SJCRH30 (cell line): ENCODE measurements at regions not wholly inside any gene's neighbourhood (a gene's known extent, or its start where the extent isn't known, plus 50 kb on each side); places are given as distances from the start of the nearest gene placed in this dataset.

Experiments
- DNase-seq, 2 experiments: peaks; one replicate each; pipeline ENCODE4 v3.0.0-alpha.2; 2015 to 2020
- H3K27ac ChIP-seq: fragments of 250-450 bp; sonication (Bioruptor Pico); 2 replicates; pipeline ENCODE4 v1.5.1; 2020; ENCODE audit warnings: mild to moderate bottlenecking, moderate library complexity
- H3K27me3 ChIP-seq: fragments of 250-450 bp; sonication (Bioruptor Pico); 2 replicates; pipeline ENCODE4 v1.5.1; 2020; ENCODE audit warnings: mild to moderate bottlenecking, moderate library complexity
- H3K36me3 ChIP-seq: fragments of 250-450 bp; sonication (Bioruptor Pico); 2 replicates; pipeline ENCODE4 v1.5.1; 2020; ENCODE audit warnings: mild to moderate bottlenecking, moderate library complexity
- H3K4me1 ChIP-seq: fragments of 250-450 bp; sonication (Bioruptor Pico); 2 replicates; pipeline ENCODE4 v1.5.1; 2020; ENCODE audit warnings: mild to moderate bottlenecking, moderate library complexity
- H3K4me3 ChIP-seq: fragments of 250-450 bp; sonication (Bioruptor Pico); 2 replicates; pipeline ENCODE4 v1.5.1; 2020; ENCODE audit warnings: mild to moderate bottlenecking, moderate library complexity
- H3K9me3 ChIP-seq: fragments of 250-450 bp; sonication (Bioruptor Pico); replicated peaks from 2 replicates; pipeline ENCODE4 v1.5.1; 2020; ENCODE audit warnings: mild to moderate bottlenecking, moderate library complexity

- no peaks in the 10 kb centered on the region for H3K36me3 ChIP-seq
- no peaks in the 10 kb centered on the region for H3K9me3 ChIP-seq
- DNase-seq, result no peak
- no peaks in the 10 kb centered on the region for H3K4me1 ChIP-seq
- no peak overlapping the region for H3K4me3 ChIP-seq
- H3K27me3 ChIP-seq, result no peaks in the 10 kb centered on the region
- no peak overlapping the region for H3K27ac ChIP-seq
Observed at GRCh38 chr16:9205661-9206060, 114.2 kb downstream of the HAPSTR1 start.

GRCh38 chr16:9206156-9206555, 114.7 kb downstream of the HAPSTR1 start:
- H3K27ac ChIP-seq, result no peak overlapping the region
- no peaks in the 10 kb centered on the region for H3K9me3 ChIP-seq
- H3K36me3 ChIP-seq, result no peaks in the 10 kb centered on the region
- no peak overlapping the region for H3K4me3 ChIP-seq
- DNase-seq, result no peak
- H3K27me3 ChIP-seq, result no peaks in the 10 kb centered on the region
- no peaks in the 10 kb centered on the region for H3K4me1 ChIP-seq

GRCh38 chr16:9212621-9213020, 121.2 kb downstream of the HAPSTR1 start:
- Histone ChIP-seq H3K27me3 (no peaks in the 10 kb centered on the region), H3K9me3 (no peaks in the 10 kb centered on the region), H3K4me3 (no peak overlapping the region), H3K27ac (no peak overlapping the region), H3K4me1 (no peaks in the 10 kb centered on the region), H3K36me3 (no peaks in the 10 kb centered on the region)
- no peak for DNase-seq

- Histone ChIP-seq H3K27me3 (no peaks in the 10 kb centered on the region), H3K4me3 (no peak overlapping the region), H3K9me3 (no peaks in the 10 kb centered on the region), H3K27ac (no peak overlapping the region), H3K4me1 (no peaks in the 10 kb centered on the region), H3K36me3 (no peaks in the 10 kb centered on the region)
- no peak for DNase-seq
Observed at GRCh38 chr16:9219813-9220212, 128.4 kb downstream of the HAPSTR1 start.

- no peaks in the 10 kb centered on the region for H3K27me3 ChIP-seq
- H3K4me1 ChIP-seq, result no peaks in the 10 kb centered on the region
- no peak overlapping the region for H3K27ac ChIP-seq
- no peak overlapping the region for H3K4me3 ChIP-seq
- H3K36me3 ChIP-seq, result no peaks in the 10 kb centered on the region
- H3K9me3 ChIP-seq, result no peaks in the 10 kb centered on the region
- peak; percentile 13 to 35 for DNase-seq
Observed at GRCh38 chr16:9225527-9226316, 134.3 kb downstream of the HAPSTR1 start.

- H3K9me3 ChIP-seq, result no peaks in the 10 kb centered on the region
- no peaks in the 10 kb centered on the region for H3K36me3 ChIP-seq
- no peaks in the 10 kb centered on the region for H3K4me1 ChIP-seq
- no peaks in the 10 kb centered on the region for H3K27me3 ChIP-seq
- H3K27ac ChIP-seq, result no peak overlapping the region
- no peak overlapping the region for H3K4me3 ChIP-seq
- no peak for DNase-seq
Observed at GRCh38 chr16:9226924-9227323, 135.5 kb downstream of the HAPSTR1 start.

GRCh38 chr16:9231039-9231438, 139.6 kb downstream of the HAPSTR1 start:
- no peaks in the 10 kb centered on the region for H3K9me3 ChIP-seq
- no peaks in the 10 kb centered on the region for H3K27me3 ChIP-seq
- no peak overlapping the region for H3K27ac ChIP-seq
- no peaks in the 10 kb centered on the region for H3K36me3 ChIP-seq
- H3K4me1 ChIP-seq, result no peaks in the 10 kb centered on the region
- DNase-seq, result no peak
- no peak overlapping the region for H3K4me3 ChIP-seq

GRCh38 chr16:9232102-9232770, 140.8 kb downstream of the HAPSTR1 start:
- no peak overlapping the region for H3K4me3 ChIP-seq
- no peaks in the 10 kb centered on the region for H3K36me3 ChIP-seq
- H3K9me3 ChIP-seq, result no peaks in the 10 kb centered on the region
- H3K27ac ChIP-seq, result no peak overlapping the region
- no peaks in the 10 kb centered on the region for H3K4me1 ChIP-seq
- H3K27me3 ChIP-seq, result no peaks in the 10 kb centered on the region
- no peak for DNase-seq

GRCh38 chr16:9235867-9236266, 144.4 kb downstream of the HAPSTR1 start:
- no peak overlapping the region for H3K27ac ChIP-seq
- no peaks in the 10 kb centered on the region for H3K4me1 ChIP-seq

GRCh38 chr16:9236319-9236718, 144.9 kb downstream of the HAPSTR1 start:
- Histone ChIP-seq H3K27ac (no peak overlapping the region), H3K9me3 (no peaks in the 10 kb centered on the region), H3K36me3 (no peaks in the 10 kb centered on the region), H3K27me3 (no peaks in the 10 kb centered on the region), H3K4me1 (no peaks in the 10 kb centered on the region), H3K4me3 (no peak overlapping the region)
- DNase-seq, result no peak

More at GRCh38 chr16:9235867-9236266, 144.4 kb downstream of the HAPSTR1 start:
- Histone ChIP-seq H3K9me3 (no peaks in the 10 kb centered on the region), H3K36me3 (no peaks in the 10 kb centered on the region), H3K4me3 (no peak overlapping the region), H3K27me3 (no peaks in the 10 kb centered on the region)
- no peak for DNase-seq

- no peaks in the 10 kb centered on the region for H3K9me3 ChIP-seq
Observed at GRCh38 chr16:9238346-9238745, 146.9 kb downstream of the HAPSTR1 start.

GRCh38 chr16:9241177-9241576, 149.7 kb downstream of the HAPSTR1 start:
- Histone ChIP-seq H3K4me3 (no peak overlapping the region), H3K36me3 (no peaks in the 10 kb centered on the region), H3K9me3 (no peaks in the 10 kb centered on the region), H3K27ac (no peak overlapping the region), H3K4me1 (no peaks in the 10 kb centered on the region), H3K27me3 (no peaks in the 10 kb centered on the region)
- DNase-seq, result no peak

More at GRCh38 chr16:9238346-9238745, 146.9 kb downstream of the HAPSTR1 start:
- DNase-seq, result no peak
- Histone ChIP-seq H3K36me3 (no peaks in the 10 kb centered on the region), H3K4me3 (no peak overlapping the region), H3K4me1 (no peaks in the 10 kb centered on the region), H3K27ac (no peak overlapping the region), H3K27me3 (no peaks in the 10 kb centered on the region)

- DNase-seq, result no peak
- Histone ChIP-seq H3K27me3 (no peaks in the 10 kb centered on the region), H3K36me3 (no peaks in the 10 kb centered on the region), H3K9me3 (no peaks in the 10 kb centered on the region), H3K4me1 (no peaks in the 10 kb centered on the region), H3K4me3 (no peak overlapping the region), H3K27ac (no peak overlapping the region)
Observed at GRCh38 chr16:9248162-9248561, 156.7 kb downstream of the HAPSTR1 start.

- H3K4me3 ChIP-seq, result no peak overlapping the region
- no peak overlapping the region for H3K27ac ChIP-seq
- H3K27me3 ChIP-seq, result no peaks in the 10 kb centered on the region
- no peaks in the 10 kb centered on the region for H3K4me1 ChIP-seq
- no peaks in the 10 kb centered on the region for H3K9me3 ChIP-seq
- no peak for DNase-seq
- H3K36me3 ChIP-seq, result no peaks in the 10 kb centered on the region
Observed at GRCh38 chr16:9249534-9249933, 158.1 kb downstream of the HAPSTR1 start.

GRCh38 chr16:9251026-9251425, 159.6 kb downstream of the HAPSTR1 start:
- Histone ChIP-seq H3K4me1 (no peaks in the 10 kb centered on the region), H3K4me3 (no peak overlapping the region), H3K9me3 (no peaks in the 10 kb centered on the region), H3K27ac (no peak overlapping the region), H3K27me3 (no peaks in the 10 kb centered on the region), H3K36me3 (no peaks in the 10 kb centered on the region)
- DNase-seq, result no peak

GRCh38 chr16:9254863-9255262, 163.4 kb downstream of the HAPSTR1 start:
- H3K27ac ChIP-seq, result no peak overlapping the region

More at GRCh38 chr16:9254863-9255262, 163.4 kb downstream of the HAPSTR1 start:
- no peaks in the 10 kb centered on the region for H3K36me3 ChIP-seq
- no peaks in the 10 kb centered on the region for H3K4me1 ChIP-seq
- no peak for DNase-seq
- no peaks in the 10 kb centered on the region for H3K9me3 ChIP-seq
- H3K27me3 ChIP-seq, result no peaks in the 10 kb centered on the region
- H3K4me3 ChIP-seq, result no peak overlapping the region
